Colonic mucosa (tissue), 4 donors: ENCODE measurements at regions not wholly inside any gene's neighbourhood (a gene's known extent, or its start where the extent isn't known, plus 50 kb on each side); places are given as distances from the start of the nearest gene placed in this dataset.

Experiments used
- DNase-seq: peaks from one replicate; pipeline ENCODE4 v3.0.0-alpha.2; 2020
- H3K27ac ChIP-seq: fragments of 200-600 bp; one replicate; pipeline ENCODE4 v1.8.0; 2021
- H3K27me3 ChIP-seq: fragments of 200-600 bp; one replicate; pipeline ENCODE4 v1.8.0; 2021
- H3K36me3 ChIP-seq: fragments of 200-600 bp; one replicate; pipeline ENCODE4 v1.8.0; 2021
- H3K4me1 ChIP-seq: fragments of 200-600 bp; one replicate; pipeline ENCODE4 v1.8.0; 2021; ENCODE audit warnings: mild to moderate bottlenecking
- H3K4me3 ChIP-seq: fragments of 200-600 bp; one replicate; pipeline ENCODE4 v1.8.0; 2021
- H3K9ac ChIP-seq, 2 donors: one replicate each; pipeline ENCODE4 v1.7.0; 2013; ENCODE audit warnings: control low read depth in 2 of 2, low read depth in 2 of 2, low read length in 2 of 2
- H3K9me3 ChIP-seq: fragments of 200-600 bp; one replicate; pipeline ENCODE4 v1.8.0; 2021
- CTCF ChIP-seq: fragments of 200-600 bp; IDR thresholded peaks from one replicate; pipeline ENCODE4 v1.8.0; 2022; ENCODE audit warnings: antibody characterized with exemption, mild to moderate bottlenecking
- intact Hi-C: fragments of 100-400 bp; cut with DNase I; formaldehyde crosslinking; loops from one replicate; pipeline ENCODE4 v1.14.1; 2022
- donor health status: healthy.
- donor health status: DM: no; HTN: no; CAD: no.
- donor health status: DM: no; HTN: no; CAD: no.

GRCh38 chr1:177490786-177491185 is 320.0 kb downstream of the BRINP2 start:
- Histone ChIP-seq H3K36me3 (no peaks in the 10 kb centered on the region), H3K9me3 (no peaks in the 10 kb centered on the region), H3K27ac (no peak overlapping the region), H3K4me3 (no peak overlapping the region), H3K4me1 (no peaks in the 10 kb centered on the region), H3K27me3 (no peaks in the 10 kb centered on the region), H3K9ac (no peak overlapping the region)
- no peak for DNase-seq
- intact Hi-C loops, result no loop called here
- no peak for TF ChIP-seq CTCF

- intact Hi-C loops, result no loop called here
- Histone ChIP-seq H3K27ac (no peak overlapping the region), H3K36me3 (no peaks in the 10 kb centered on the region), H3K9ac (no peak overlapping the region), H3K27me3 (no peaks in the 10 kb centered on the region), H3K4me3 (no peak overlapping the region), H3K9me3 (no peaks in the 10 kb centered on the region), H3K4me1 (no peaks in the 10 kb centered on the region)
- no peak for DNase-seq
- no peak for TF ChIP-seq CTCF
Observed at GRCh38 chr1:177490036-177490639, 319.4 kb downstream of the BRINP2 start.

- H3K27me3 ChIP-seq, result no peaks in the 10 kb centered on the region
- H3K27ac ChIP-seq, result no peak overlapping the region
- no peaks in the 10 kb centered on the region for H3K36me3 ChIP-seq
- no peak overlapping the region for H3K4me3 ChIP-seq
- intact Hi-C loops, result no loop called here
- H3K4me1 ChIP-seq, result no peaks in the 10 kb centered on the region
- DNase-seq, result no peak
- H3K9ac ChIP-seq, result no peak overlapping the region
- H3K9me3 ChIP-seq, result no peaks in the 10 kb centered on the region
- no peak for TF ChIP-seq CTCF
Observed at GRCh38 chr1:177488722-177489121, 318.0 kb downstream of the BRINP2 start.

GRCh38 chr1:177487481-177487880 is 316.7 kb downstream of the BRINP2 start:
- Histone ChIP-seq H3K4me3 (no peak overlapping the region), H3K36me3 (no peaks in the 10 kb centered on the region), H3K27me3 (no peaks in the 10 kb centered on the region), H3K4me1 (no peaks in the 10 kb centered on the region), H3K27ac (no peak overlapping the region), H3K9me3 (no peaks in the 10 kb centered on the region), H3K9ac (no peak overlapping the region)
- no peak for DNase-seq
- TF ChIP-seq CTCF, result no peak
- intact Hi-C loops, result no loop called here

GRCh38 chr1:177480741-177481305 is 310.1 kb downstream of the BRINP2 start:
- H3K27me3 ChIP-seq, result no peaks in the 10 kb centered on the region
- H3K9ac ChIP-seq, result no peak overlapping the region
- no peaks in the 10 kb centered on the region for H3K4me1 ChIP-seq
- no peak overlapping the region for H3K4me3 ChIP-seq
- H3K36me3 ChIP-seq, result no peaks in the 10 kb centered on the region
- no peaks in the 10 kb centered on the region for H3K9me3 ChIP-seq
- H3K27ac ChIP-seq, result no peak overlapping the region
- intact Hi-C loops, result no loop called here
- DNase-seq, result no peak
- TF ChIP-seq CTCF, result no peak
